IPS DF 19.7 (cell line): ENCODE measurements at regions not wholly inside any gene's neighbourhood (a gene's known extent, or its start where the extent isn't known, plus 50 kb on each side); places are given as distances from the start of the nearest gene placed in this dataset.
"Not testable (repeated sequence)": the region's sequence is repeated elsewhere in the genome, so short reads cannot be mapped to it uniquely, and the experiment has no call there.

ENCODE experiments used
- DNase-seq: peaks from one replicate; pipeline ENCODE4 v3.0.0-alpha.2; 2013; ENCODE audit warnings: low read depth, low spot score

GRCh38 chr20:48382304-48382703 is 445.5 kb downstream of the PREX1 start:
- no peak for DNase-seq

GRCh38 chr20:48381353-48382120 is 446.3 kb downstream of the PREX1 start:
- DNase-seq: no peak

GRCh38 chr20:48380661-48381060 is 447.1 kb downstream of the PREX1 start:
- DNase-seq: no peak

- no peak for DNase-seq
Observed at GRCh38 chr20:48378976-48379675, 448.7 kb downstream of the PREX1 start.

- no peak for DNase-seq
Observed at GRCh38 chr20:48377940-48378339, 449.9 kb downstream of the PREX1 start.

GRCh38 chr20:48375804-48376203 is 452.0 kb downstream of the PREX1 start:
- DNase-seq: no peak

GRCh38 chr20:48374991-48375595 is 452.7 kb downstream of the PREX1 start:
- no peak for DNase-seq

- not testable (repeated sequence) for DNase-seq
Observed at GRCh38 chr20:48374031-48374907, 453.5 kb downstream of the PREX1 start.

- no peak for DNase-seq
Observed at GRCh38 chr20:48373555-48373934, 454.3 kb downstream of the PREX1 start.

- DNase-seq: not testable (repeated sequence)
Observed at GRCh38 chr20:48372851-48373554, 454.8 kb downstream of the PREX1 start.

GRCh38 chr20:48371211-48371610 is 456.6 kb downstream of the PREX1 start:
- DNase-seq: no peak

GRCh38 chr20:48368580-48369021 is 459.2 kb downstream of the PREX1 start:
- DNase-seq: not testable (repeated sequence)

- DNase-seq: not testable (repeated sequence)
Observed at GRCh38 chr20:48367541-48368358, 460.0 kb downstream of the PREX1 start.

- DNase-seq: no peak
Observed at GRCh38 chr20:48366230-48366629, 461.6 kb downstream of the PREX1 start.

GRCh38 chr20:48364688-48365421 is 462.9 kb downstream of the PREX1 start:
- DNase-seq: no peak

GRCh38 chr20:48364055-48364454 is 463.7 kb downstream of the PREX1 start:
- no peak for DNase-seq

GRCh38 chr20:48360342-48360975 is 467.3 kb downstream of the PREX1 start:
- no peak for DNase-seq

GRCh38 chr20:48359692-48360341 is 468.0 kb downstream of the PREX1 start:
- no peak for DNase-seq

- not testable (repeated sequence) for DNase-seq
Observed at GRCh38 chr20:48359055-48359390, 468.8 kb downstream of the PREX1 start.
